OCI-LY3 (cell line): ENCODE measurements at regions not wholly inside any gene's neighbourhood (a gene's known extent, or its start where the extent isn't known, plus 50 kb on each side); places are given as distances from the start of the nearest gene placed in this dataset.

Source experiments
- EZH2phosphoT487 ChIP-seq: fragments of 200-600 bp; shearing (Covaris generic); IDR thresholded peaks from 2 replicates; pipeline ENCODE4 v1.6.1; 2018; ENCODE audit warnings: antibody characterized with exemption, mixed run types, low read depth
- TF ChIP-seq, protein P1 (sequence below): fragments of 200-600, 300-600 bp; sonication (generic); IDR thresholded peaks from 2 replicates; pipeline ENCODE4 v1.5.1; 2014; ENCODE audit warnings: antibody characterized with exemption, low read length, low read depth

DNA sequence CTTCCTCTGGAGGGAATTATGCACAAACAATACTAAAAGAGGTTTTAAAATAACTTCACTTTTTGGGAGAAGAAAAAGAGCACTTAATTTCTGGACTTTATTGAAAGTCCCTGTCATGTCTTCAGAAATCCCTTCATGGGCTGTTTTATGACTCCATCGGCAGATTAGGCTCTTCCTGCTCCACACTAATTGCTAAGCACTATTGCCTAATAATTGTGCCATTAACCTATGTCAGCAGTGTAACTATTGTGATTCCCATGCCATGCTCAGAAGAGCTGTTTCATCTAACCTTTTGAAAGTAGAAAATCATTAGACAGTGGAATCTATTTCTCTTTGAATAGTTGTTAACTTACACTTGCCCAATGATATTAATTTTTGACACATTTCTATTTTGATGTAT lies 489.3 kb upstream of the RUNX1 start:
- TF ChIP-seq, protein P1, sequence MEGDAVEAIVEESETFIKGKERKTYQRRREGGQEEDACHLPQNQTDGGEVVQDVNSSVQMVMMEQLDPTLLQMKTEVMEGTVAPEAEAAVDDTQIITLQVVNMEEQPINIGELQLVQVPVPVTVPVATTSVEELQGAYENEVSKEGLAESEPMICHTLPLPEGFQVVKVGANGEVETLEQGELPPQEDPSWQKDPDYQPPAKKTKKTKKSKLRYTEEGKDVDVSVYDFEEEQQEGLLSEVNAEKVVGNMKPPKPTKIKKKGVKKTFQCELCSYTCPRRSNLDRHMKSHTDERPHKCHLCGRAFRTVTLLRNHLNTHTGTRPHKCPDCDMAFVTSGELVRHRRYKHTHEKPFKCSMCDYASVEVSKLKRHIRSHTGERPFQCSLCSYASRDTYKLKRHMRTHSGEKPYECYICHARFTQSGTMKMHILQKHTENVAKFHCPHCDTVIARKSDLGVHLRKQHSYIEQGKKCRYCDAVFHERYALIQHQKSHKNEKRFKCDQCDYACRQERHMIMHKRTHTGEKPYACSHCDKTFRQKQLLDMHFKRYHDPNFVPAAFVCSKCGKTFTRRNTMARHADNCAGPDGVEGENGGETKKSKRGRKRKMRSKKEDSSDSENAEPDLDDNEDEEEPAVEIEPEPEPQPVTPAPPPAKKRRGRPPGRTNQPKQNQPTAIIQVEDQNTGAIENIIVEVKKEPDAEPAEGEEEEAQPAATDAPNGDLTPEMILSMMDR = no peak
- no peak for TF ChIP-seq EZH2phosphoT487
